Thoracic aorta (tissue), 2 donors: ENCODE measurements at regions not wholly inside any gene's neighbourhood (a gene's known extent, or its start where the extent isn't known, plus 50 kb on each side); places are given as distances from the start of the nearest gene placed in this dataset.

Experiments used
- ATAC-seq: fragments of 150-250 bp; one replicate; pipeline ENCODE4 v1.8.0; 2017; ENCODE audit warnings: low read depth; ENCODE audit not compliant: insufficient number of reproducible peaks, low FRiP score
- DNase-seq: peaks from one replicate; pipeline ENCODE4 v3.0.0-alpha.2; 2020; ENCODE audit warnings: low spot score
- H3K27ac ChIP-seq, 2 donors: fragments of 200-600 bp; sonication (generic); 1 replicate in 1 of 2; 2 replicates in 1 of 2; pipeline ENCODE4 v1.5.1; 2016; ENCODE audit warnings: mild to moderate bottlenecking in 2 of 2, moderate library complexity in 2 of 2
- H3K27me3 ChIP-seq: fragments of 200-600 bp; sonication (generic); replicated peaks from 2 replicates; pipeline ENCODE4 v1.6.0; 2016; ENCODE audit warnings: mild to moderate bottlenecking; ENCODE audit not compliant: insufficient read depth
- H3K36me3 ChIP-seq: fragments of 200-600 bp; sonication (generic); one replicate; pipeline ENCODE4 v1.5.1; 2016
- H3K4me1 ChIP-seq, 2 donors: fragments of 200-600 bp; sonication (generic); 1 replicate in 1 of 2; 2 replicates in 1 of 2; pipeline versions ENCODE4 v1.5.1 to v1.6.0; 2016; ENCODE audit warnings: low read depth in 2 of 2, mild to moderate bottlenecking in 1 of 2; ENCODE audit not compliant: control insufficient read depth in 1 of 2
- H3K4me3 ChIP-seq: fragments of 200-600 bp; sonication (generic); 2 replicates; pipeline ENCODE4 v1.5.1; 2016; ENCODE audit warnings: mild to moderate bottlenecking
- H3K9me3 ChIP-seq: fragments of 200-600 bp; sonication (generic); 2 replicates; pipeline ENCODE4 v1.5.1; 2016
- CTCF ChIP-seq: fragments of 200-600 bp; sonication (generic); IDR thresholded peaks from one replicate; pipeline ENCODE4 v1.5.1; 2019; ENCODE audit warnings: antibody characterized with exemption

GRCh38 chr2:239611222-239611795 lies 210.5 kb upstream of the HDAC4 start:
- ATAC-seq: no peak
- Histone ChIP-seq H3K36me3 (no peaks in the 10 kb centered on the region), H3K27ac (no peak overlapping the region), H3K27me3 (no peaks in the 10 kb centered on the region), H3K4me1 (no peaks in the 10 kb centered on the region), H3K9me3 (no peaks in the 10 kb centered on the region), H3K4me3 (no peak overlapping the region)
- DNase-seq: no peak
- no peak for TF ChIP-seq CTCF

GRCh38 chr2:239610457-239611221 lies 209.8 kb upstream of the HDAC4 start:
- no peak for ATAC-seq

GRCh38 chr2:239609607-239610310 lies 208.9 kb upstream of the HDAC4 start:
- Histone ChIP-seq H3K36me3 (no peaks in the 10 kb centered on the region), H3K4me3 (no peak overlapping the region), H3K9me3 (no peaks in the 10 kb centered on the region), H3K4me1 (no peaks in the 10 kb centered on the region), H3K27ac (no peak overlapping the region), H3K27me3 (no peaks in the 10 kb centered on the region)
- no peak for TF ChIP-seq CTCF
- DNase-seq (no peak), ATAC-seq (no peak)

More at GRCh38 chr2:239610457-239611221, 209.8 kb upstream of the HDAC4 start:
- Histone ChIP-seq H3K27ac (no peak overlapping the region), H3K4me1 (no peaks in the 10 kb centered on the region), H3K4me3 (no peak overlapping the region), H3K27me3 (no peaks in the 10 kb centered on the region), H3K36me3 (no peaks in the 10 kb centered on the region), H3K9me3 (no peaks in the 10 kb centered on the region)
- TF ChIP-seq CTCF: no peak
- no peak for DNase-seq

GRCh38 chr2:239609162-239609561 lies 208.3 kb upstream of the HDAC4 start:
- TF ChIP-seq CTCF: no peak
- no peak for DNase-seq
- Histone ChIP-seq H3K4me1 (no peaks in the 10 kb centered on the region), H3K4me3 (no peak overlapping the region), H3K9me3 (no peaks in the 10 kb centered on the region), H3K27ac (no peak overlapping the region), H3K27me3 (no peaks in the 10 kb centered on the region), H3K36me3 (no peaks in the 10 kb centered on the region)
- ATAC-seq: no peak

GRCh38 chr2:239608723-239609122 lies 207.9 kb upstream of the HDAC4 start:
- H3K27ac ChIP-seq: no peak overlapping the region
- H3K9me3 ChIP-seq: no peaks in the 10 kb centered on the region
- ATAC-seq (no peak), DNase-seq (no peak)
- H3K27me3 ChIP-seq: no peaks in the 10 kb centered on the region
- H3K36me3 ChIP-seq: no peaks in the 10 kb centered on the region
- H3K4me1 ChIP-seq: no peaks in the 10 kb centered on the region
- TF ChIP-seq CTCF: no peak
- no peak overlapping the region for H3K4me3 ChIP-seq
